Upper lobe of right lung (tissue), 1 donor: ENCODE measurements at regions not wholly inside any gene's neighbourhood (a gene's known extent, or its start where the extent isn't known, plus 50 kb on each side); places are given as distances from the start of the nearest gene placed in this dataset.

ENCODE experiments used
- ATAC-seq: fragments of 200-7000 bp; cut with Tn5 transposase; one replicate; pipeline ENCODE4 v1.9.1; 2020; ENCODE audit warnings: mild to moderate bottlenecking, moderate library complexity
- DNase-seq: peaks from one replicate; pipeline ENCODE4 v3.0.0-alpha.2; 2020
- H3K27ac ChIP-seq: fragments of 200-600 bp; one replicate; pipeline ENCODE4 v1.8.0; 2022
- H3K27me3 ChIP-seq: fragments of 200-600 bp; one replicate; pipeline ENCODE4 v1.8.0; 2022; ENCODE audit warnings: mild to moderate bottlenecking
- H3K36me3 ChIP-seq: fragments of 200-600 bp; one replicate; pipeline ENCODE4 v1.8.0; 2022
- H3K4me1 ChIP-seq: fragments of 200-600 bp; one replicate; pipeline ENCODE4 v1.8.0; 2022
- H3K4me3 ChIP-seq: fragments of 200-600 bp; one replicate; pipeline ENCODE4 v1.8.0; 2022; ENCODE audit warnings: mild to moderate bottlenecking
- H3K9me3 ChIP-seq: fragments of 200-600 bp; one replicate; pipeline ENCODE4 v1.8.0; 2022
- CTCF ChIP-seq: fragments of 200-600 bp; IDR thresholded peaks from one replicate; pipeline ENCODE4 v1.8.0; 2022; ENCODE audit warnings: antibody characterized with exemption
- intact Hi-C: fragments of 100-400 bp; cut with DNase I; formaldehyde crosslinking; loops from one replicate; pipeline ENCODE4 v1.11.0; 2022
- donor health status: DM: no; HTN: yes; CAD: no; lungs with severe emphysema.

- ATAC-seq (no peak), DNase-seq (no peak)
- Histone ChIP-seq H3K9me3 (no peaks in the 10 kb centered on the region), H3K4me3 (no peak overlapping the region), H3K4me1 (no peaks in the 10 kb centered on the region), H3K36me3 (no peaks in the 10 kb centered on the region), H3K27me3 (no peaks in the 10 kb centered on the region), H3K27ac (no peak overlapping the region)
- intact Hi-C loops, result no loop called here
- no peak for TF ChIP-seq CTCF
Measured at GRCh38 chr2:116042530-116042929, 1600.1 kb downstream of the DPP10 start.

- H3K9me3 ChIP-seq, result no peaks in the 10 kb centered on the region
- no peak overlapping the region for H3K4me3 ChIP-seq
- TF ChIP-seq CTCF, result no peak
- no peaks in the 10 kb centered on the region for H3K4me1 ChIP-seq
- H3K36me3 ChIP-seq, result no peaks in the 10 kb centered on the region
- H3K27me3 ChIP-seq, result no peaks in the 10 kb centered on the region
- intact Hi-C loops, result no loop called here
- DNase-seq, result no peak
- no peak for ATAC-seq
- no peak overlapping the region for H3K27ac ChIP-seq
Measured at GRCh38 chr2:116057538-116057937, 1615.1 kb downstream of the DPP10 start.

GRCh38 chr2:116061023-116061422 is 1618.6 kb downstream of the DPP10 start:
- no peak for ATAC-seq
- Histone ChIP-seq H3K36me3 (no peaks in the 10 kb centered on the region), H3K27ac (no peak overlapping the region), H3K4me3 (no peak overlapping the region), H3K4me1 (no peaks in the 10 kb centered on the region), H3K9me3 (no peaks in the 10 kb centered on the region), H3K27me3 (no peaks in the 10 kb centered on the region)
- TF ChIP-seq CTCF, result no peak
- intact Hi-C loops, result no loop called here
- DNase-seq, result no peak

- TF ChIP-seq CTCF, result no peak
- ATAC-seq, result no peak
- DNase-seq, result no peak
- intact Hi-C loops, result no loop called here
- no peaks in the 10 kb centered on the region for H3K27me3 ChIP-seq
- no peak overlapping the region for H3K4me3 ChIP-seq
- H3K27ac ChIP-seq, result no peak overlapping the region
- no peaks in the 10 kb centered on the region for H3K36me3 ChIP-seq
- H3K4me1 ChIP-seq, result no peaks in the 10 kb centered on the region
- no peaks in the 10 kb centered on the region for H3K9me3 ChIP-seq
Measured at GRCh38 chr2:116073731-116074130, 1631.3 kb downstream of the DPP10 start.

- TF ChIP-seq CTCF, result no peak
- Histone ChIP-seq H3K4me3 (no peak overlapping the region), H3K9me3 (no peaks in the 10 kb centered on the region), H3K4me1 (no peaks in the 10 kb centered on the region), H3K36me3 (no peaks in the 10 kb centered on the region), H3K27me3 (no peaks in the 10 kb centered on the region), H3K27ac (no peak overlapping the region)
- DNase-seq (no peak), ATAC-seq (no peak)
- intact Hi-C loops, result no loop called here
Measured at GRCh38 chr2:116074161-116074560, 1631.7 kb downstream of the DPP10 start.

GRCh38 chr2:116088236-116088635 is 1645.8 kb downstream of the DPP10 start:
- TF ChIP-seq CTCF, result no peak
- Histone ChIP-seq H3K4me1 (no peaks in the 10 kb centered on the region), H3K4me3 (no peak overlapping the region), H3K27ac (no peak overlapping the region), H3K9me3 (peaks cover 6% of the 10 kb centered on the region), H3K27me3 (no peaks in the 10 kb centered on the region), H3K36me3 (no peaks in the 10 kb centered on the region)
- ATAC-seq (no peak), DNase-seq (no peak)
- intact Hi-C loops, result no loop called here
